Thoracic aorta (tissue), 2 donors: ENCODE measurements at regions not wholly inside any gene's neighbourhood (a gene's known extent, or its start where the extent isn't known, plus 50 kb on each side); places are given as distances from the start of the nearest gene placed in this dataset.

Source experiments
- ATAC-seq: fragments of 150-250 bp; one replicate; pipeline ENCODE4 v1.8.0; 2017; ENCODE audit warnings: low read depth; ENCODE audit not compliant: insufficient number of reproducible peaks, low FRiP score
- DNase-seq: peaks from one replicate; pipeline ENCODE4 v3.0.0-alpha.2; 2020; ENCODE audit warnings: low spot score
- H3K27ac ChIP-seq, 2 donors: fragments of 200-600 bp; sonication (generic); 1 replicate in 1 of 2; 2 replicates in 1 of 2; pipeline ENCODE4 v1.5.1; 2016; ENCODE audit warnings: mild to moderate bottlenecking in 2 of 2, moderate library complexity in 2 of 2
- H3K27me3 ChIP-seq: fragments of 200-600 bp; sonication (generic); replicated peaks from 2 replicates; pipeline ENCODE4 v1.6.0; 2016; ENCODE audit warnings: mild to moderate bottlenecking; ENCODE audit not compliant: insufficient read depth
- H3K36me3 ChIP-seq: fragments of 200-600 bp; sonication (generic); one replicate; pipeline ENCODE4 v1.5.1; 2016
- H3K4me1 ChIP-seq, 2 donors: fragments of 200-600 bp; sonication (generic); 1 replicate in 1 of 2; 2 replicates in 1 of 2; pipeline versions ENCODE4 v1.5.1 to v1.6.0; 2016; ENCODE audit warnings: low read depth in 2 of 2, mild to moderate bottlenecking in 1 of 2; ENCODE audit not compliant: control insufficient read depth in 1 of 2
- H3K4me3 ChIP-seq: fragments of 200-600 bp; sonication (generic); 2 replicates; pipeline ENCODE4 v1.5.1; 2016; ENCODE audit warnings: mild to moderate bottlenecking
- H3K9me3 ChIP-seq: fragments of 200-600 bp; sonication (generic); 2 replicates; pipeline ENCODE4 v1.5.1; 2016
- CTCF ChIP-seq: fragments of 200-600 bp; sonication (generic); IDR thresholded peaks from one replicate; pipeline ENCODE4 v1.5.1; 2019; ENCODE audit warnings: antibody characterized with exemption

- no peak for TF ChIP-seq CTCF
Measured at GRCh38 chr13:39920613-39921012, 265.2 kb downstream of the COG6 start.

GRCh38 chr13:39926345-39926744, 270.9 kb downstream of the COG6 start:
- Histone ChIP-seq H3K27me3 (no peaks in the 10 kb centered on the region), H3K4me3 (no peak overlapping the region), H3K27ac (no peak overlapping the region), H3K9me3 (peaks cover 6% of the 10 kb centered on the region), H3K4me1 (no peaks in the 10 kb centered on the region), H3K36me3 (no peaks in the 10 kb centered on the region)
- ATAC-seq: no peak
- TF ChIP-seq CTCF: no peak
- DNase-seq: no peak

More at GRCh38 chr13:39920613-39921012, 265.2 kb downstream of the COG6 start:
- Histone ChIP-seq H3K9me3 (peaks cover 6% of the 10 kb centered on the region), H3K36me3 (no peaks in the 10 kb centered on the region), H3K4me3 (no peak overlapping the region), H3K4me1 (no peaks in the 10 kb centered on the region), H3K27me3 (no peaks in the 10 kb centered on the region), H3K27ac (no peak overlapping the region)
- ATAC-seq (no peak), DNase-seq (no peak)

DNA sequence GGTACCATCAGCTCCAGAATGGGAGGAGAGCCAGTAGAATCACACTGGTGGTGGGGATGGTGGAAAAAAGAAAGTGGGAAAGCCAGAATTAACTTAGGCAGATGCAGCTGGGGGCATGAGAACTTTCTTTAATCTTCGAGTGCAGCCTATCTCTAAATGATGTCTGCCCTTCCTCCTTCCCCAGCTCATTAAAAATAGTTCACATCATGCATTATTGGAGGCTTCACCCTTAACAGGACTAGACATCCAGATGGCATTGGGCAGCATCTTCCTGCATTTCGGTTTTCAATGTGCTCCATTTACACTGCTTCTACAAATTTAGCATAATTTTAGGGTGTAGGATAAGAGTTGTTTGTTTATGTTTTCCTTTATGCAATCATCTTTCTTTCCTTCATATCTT, 272.8 kb downstream of the COG6 start:
- no peak overlapping the region for H3K4me3 ChIP-seq
- no peak for DNase-seq
- ATAC-seq: no peak
- no peak overlapping the region for H3K27ac ChIP-seq
- peaks cover 6% of the 10 kb centered on the region for H3K9me3 ChIP-seq
- no peaks in the 10 kb centered on the region for H3K4me1 ChIP-seq
- H3K36me3 ChIP-seq: no peaks in the 10 kb centered on the region
- TF ChIP-seq CTCF: no peak
- no peaks in the 10 kb centered on the region for H3K27me3 ChIP-seq

DNA sequence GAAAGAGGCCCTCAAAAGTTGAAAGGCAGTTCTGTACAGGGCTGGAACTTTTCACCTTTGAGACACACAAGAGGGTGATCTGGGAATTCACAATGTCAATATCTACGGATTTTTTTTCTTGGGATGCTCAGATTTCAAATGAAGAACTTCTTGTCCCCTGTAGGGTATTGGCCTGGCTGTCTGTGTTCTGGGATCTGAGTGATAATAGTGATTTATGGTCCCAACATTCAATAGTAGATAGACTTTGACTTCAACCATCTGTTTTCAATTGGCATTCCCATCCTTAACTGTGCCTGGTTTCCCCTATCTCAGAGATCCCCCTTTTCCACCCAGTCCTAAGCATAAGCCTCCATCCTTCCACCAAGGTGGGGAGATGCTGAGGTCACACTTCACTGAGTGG, 274.1 kb downstream of the COG6 start:
- TF ChIP-seq CTCF: no peak
- Histone ChIP-seq H3K36me3 (no peaks in the 10 kb centered on the region), H3K9me3 (peaks cover 6% of the 10 kb centered on the region), H3K4me1 (no peaks in the 10 kb centered on the region), H3K27me3 (no peaks in the 10 kb centered on the region), H3K27ac (no peak overlapping the region), H3K4me3 (no peak overlapping the region)
- DNase-seq: no peak
- no peak for ATAC-seq

DNA sequence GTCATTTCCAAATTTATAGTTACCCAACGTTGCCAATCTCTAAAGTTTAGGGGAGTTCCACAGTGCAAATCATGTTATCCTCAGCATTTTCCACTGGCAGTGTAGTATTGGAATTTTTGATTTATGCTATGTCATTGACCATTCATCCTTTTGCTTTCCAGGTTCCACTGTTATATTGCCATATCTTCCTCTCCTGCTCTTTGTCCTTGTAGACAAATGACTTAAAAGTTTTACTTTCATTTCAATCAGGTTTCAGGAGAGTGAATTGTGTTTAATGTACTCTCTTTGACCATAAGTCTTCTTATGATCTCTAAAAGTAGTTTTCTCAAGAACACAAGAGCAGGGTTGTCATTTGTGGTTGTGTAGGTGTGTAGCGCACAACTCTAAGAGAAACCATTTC, 274.6 kb downstream of the COG6 start:
- no peak overlapping the region for H3K4me3 ChIP-seq
- no peaks in the 10 kb centered on the region for H3K4me1 ChIP-seq
- no peak for TF ChIP-seq CTCF
- no peak for DNase-seq
- no peak overlapping the region for H3K27ac ChIP-seq
- no peaks in the 10 kb centered on the region for H3K36me3 ChIP-seq
- H3K9me3 ChIP-seq: peaks cover 3% of the 10 kb centered on the region
- no peaks in the 10 kb centered on the region for H3K27me3 ChIP-seq
- ATAC-seq: no peak
